ENCODE measurements at regions not wholly inside any gene's neighbourhood (a gene's known extent, or its start where the extent isn't known, plus 50 kb on each side); places are given as distances from the start of the nearest gene placed in this dataset.
"Not testable (repeated sequence)": the region's sequence is repeated elsewhere in the genome, so short reads cannot be mapped to it uniquely, and the experiment has no call there.

GRCh38 chr17:77527836-77528505 is 387.2 kb downstream of the SEC14L1 start:
- H3K27me3 ChIP-seq (ENCODE audit: control insufficient read depth in 5 of 5, insufficient read depth in 4 of 5, low read length in 5 of 5) = peaks cover 17 to 30% (median 23%) of the 10 kb centered on the region in 5 donors
- H3K9me3 ChIP-seq (ENCODE audit: control insufficient read depth in 5 of 5, low read length in 5 of 5) = no peaks in the 10 kb centered on the region
- H3K27ac ChIP-seq (ENCODE audit: low read depth, low read length) = no peak overlapping the region
- H3K4me3 ChIP-seq (ENCODE audit: low read depth in 1 of 5, low read length in 5 of 5) = no peak overlapping the region
- H3K9ac ChIP-seq (ENCODE audit: low read length in 5 of 5) = no peak overlapping the region
- H3K4me1 ChIP-seq (ENCODE audit: control insufficient read depth in 5 of 5, insufficient read depth in 5 of 5, low read length in 5 of 5) = peaks cover 0 to 8% (median 3%) of the 10 kb centered on the region in 5 donors
- no peaks in the 10 kb centered on the region for H3K36me3 ChIP-seq (ENCODE audit: control insufficient read depth in 5 of 5, insufficient read depth in 5 of 5, low read length in 5 of 5)

GRCh38 chr17:77528516-77529327 is 388.0 kb downstream of the SEC14L1 start:
- H3K36me3 ChIP-seq (ENCODE audit: control insufficient read depth in 5 of 5, insufficient read depth in 5 of 5, low read length in 5 of 5) = no peaks in the 10 kb centered on the region
- H3K9ac ChIP-seq (ENCODE audit: low read length in 5 of 5) = no peak overlapping the region
- H3K27me3 ChIP-seq (ENCODE audit: control insufficient read depth in 5 of 5, insufficient read depth in 4 of 5, low read length in 5 of 5) = peaks cover 17 to 30% (median 23%) of the 10 kb centered on the region in 5 donors
- peaks cover 0 to 8% (median 3%) of the 10 kb centered on the region in 5 donors for H3K4me1 ChIP-seq (ENCODE audit: control insufficient read depth in 5 of 5, insufficient read depth in 5 of 5, low read length in 5 of 5)
- H3K4me3 ChIP-seq (ENCODE audit: low read depth in 1 of 5, low read length in 5 of 5) = peak overlapping the region in 1 of 5 donors; percentile 9
- no peaks in the 10 kb centered on the region for H3K9me3 ChIP-seq (ENCODE audit: control insufficient read depth in 5 of 5, low read length in 5 of 5)
- no peak overlapping the region for H3K27ac ChIP-seq (ENCODE audit: low read depth, low read length)

GRCh38 chr17:77529328-77529650 is 388.5 kb downstream of the SEC14L1 start:
- no peak overlapping the region for H3K27ac ChIP-seq (ENCODE audit: low read depth, low read length)
- no peaks in the 10 kb centered on the region for H3K36me3 ChIP-seq (ENCODE audit: control insufficient read depth in 5 of 5, insufficient read depth in 5 of 5, low read length in 5 of 5)
- H3K4me1 ChIP-seq (ENCODE audit: control insufficient read depth in 5 of 5, insufficient read depth in 5 of 5, low read length in 5 of 5) = peaks cover 0 to 8% (median 3%) of the 10 kb centered on the region in 5 donors
- H3K4me3 ChIP-seq (ENCODE audit: low read depth in 1 of 5, low read length in 5 of 5) = no peak overlapping the region
- no peak overlapping the region for H3K9ac ChIP-seq (ENCODE audit: low read length in 5 of 5)
- H3K9me3 ChIP-seq (ENCODE audit: control insufficient read depth in 5 of 5, low read length in 5 of 5) = peaks cover 0 to 4% (median 0%) of the 10 kb centered on the region in 5 donors
- peaks cover 17 to 30% (median 23%) of the 10 kb centered on the region in 5 donors for H3K27me3 ChIP-seq (ENCODE audit: control insufficient read depth in 5 of 5, insufficient read depth in 4 of 5, low read length in 5 of 5)

- H3K27ac ChIP-seq (ENCODE audit: low read depth, low read length) = no peak overlapping the region
- H3K27me3 ChIP-seq (ENCODE audit: control insufficient read depth in 5 of 5, insufficient read depth in 4 of 5, low read length in 5 of 5) = peaks cover 14 to 30% (median 25%) of the 10 kb centered on the region in 5 donors
- no peak overlapping the region for H3K9ac ChIP-seq (ENCODE audit: low read length in 5 of 5)
- peaks cover 0 to 8% (median 3%) of the 10 kb centered on the region in 5 donors for H3K4me1 ChIP-seq (ENCODE audit: control insufficient read depth in 5 of 5, insufficient read depth in 5 of 5, low read length in 5 of 5)
- H3K36me3 ChIP-seq (ENCODE audit: control insufficient read depth in 5 of 5, insufficient read depth in 5 of 5, low read length in 5 of 5) = no peaks in the 10 kb centered on the region
- H3K9me3 ChIP-seq (ENCODE audit: control insufficient read depth in 5 of 5, low read length in 5 of 5) = peaks cover 0 to 4% (median 0%) of the 10 kb centered on the region in 5 donors
- H3K4me3 ChIP-seq (ENCODE audit: low read depth in 1 of 5, low read length in 5 of 5) = no peak overlapping the region
Measured at GRCh38 chr17:77530591-77530990, 389.8 kb downstream of the SEC14L1 start.

- Histone ChIP-seq H3K4me1 (ENCODE audit: control insufficient read depth in 5 of 5, insufficient read depth in 5 of 5, low read length in 5 of 5) (peaks cover 0 to 8% (median 3%) of the 10 kb centered on the region in 5 donors), H3K27ac (ENCODE audit: low read depth, low read length) (no peak overlapping the region), H3K4me3 (ENCODE audit: low read depth in 1 of 5, low read length in 5 of 5) (no peak overlapping the region), H3K27me3 (ENCODE audit: control insufficient read depth in 5 of 5, insufficient read depth in 4 of 5, low read length in 5 of 5) (peaks cover 14 to 30% (median 28%) of the 10 kb centered on the region in 5 donors), H3K36me3 (ENCODE audit: control insufficient read depth in 5 of 5, insufficient read depth in 5 of 5, low read length in 5 of 5) (no peaks in the 10 kb centered on the region), H3K9me3 (ENCODE audit: control insufficient read depth in 5 of 5, low read length in 5 of 5) (peaks cover 0 to 4% (median 0%) of the 10 kb centered on the region in 5 donors), H3K9ac (ENCODE audit: low read length in 5 of 5) (no peak overlapping the region)
Measured at GRCh38 chr17:77531002-77531401, 390.2 kb downstream of the SEC14L1 start.

- Histone ChIP-seq H3K36me3 (ENCODE audit: control insufficient read depth in 5 of 5, insufficient read depth in 5 of 5, low read length in 5 of 5) (no peaks in the 10 kb centered on the region), H3K9me3 (ENCODE audit: control insufficient read depth in 5 of 5, low read length in 5 of 5) (peaks cover 0 to 4% (median 0%) of the 10 kb centered on the region in 5 donors), H3K9ac (ENCODE audit: low read length in 5 of 5) (no peak overlapping the region), H3K27ac (ENCODE audit: low read depth, low read length) (no peak overlapping the region), H3K27me3 (ENCODE audit: control insufficient read depth in 5 of 5, insufficient read depth in 4 of 5, low read length in 5 of 5) (peaks cover 14 to 30% (median 27%) of the 10 kb centered on the region in 5 donors), H3K4me3 (ENCODE audit: low read depth in 1 of 5, low read length in 5 of 5) (no peak overlapping the region), H3K4me1 (ENCODE audit: control insufficient read depth in 5 of 5, insufficient read depth in 5 of 5, low read length in 5 of 5) (peaks cover 0 to 8% (median 3%) of the 10 kb centered on the region in 5 donors)
Measured at GRCh38 chr17:77531641-77532040, 390.9 kb downstream of the SEC14L1 start.

GRCh38 chr17:77533697-77534096 is 392.9 kb downstream of the SEC14L1 start:
- not testable (repeated sequence) for H3K9ac ChIP-seq (ENCODE audit: low read length in 5 of 5); H3K4me3 ChIP-seq (ENCODE audit: low read depth in 1 of 5, low read length in 5 of 5); H3K36me3 ChIP-seq (ENCODE audit: control insufficient read depth in 5 of 5, insufficient read depth in 5 of 5, low read length in 5 of 5); H3K9me3 ChIP-seq (ENCODE audit: control insufficient read depth in 5 of 5, low read length in 5 of 5); H3K27ac ChIP-seq (ENCODE audit: low read depth, low read length); H3K4me1 ChIP-seq (ENCODE audit: control insufficient read depth in 5 of 5, insufficient read depth in 5 of 5, low read length in 5 of 5)
- peaks cover 10 to 24% (median 11%) of the 10 kb centered on the region in 5 donors for H3K27me3 ChIP-seq (ENCODE audit: control insufficient read depth in 5 of 5, insufficient read depth in 4 of 5, low read length in 5 of 5)

GRCh38 chr17:77534137-77534536 is 393.4 kb downstream of the SEC14L1 start:
- H3K27ac ChIP-seq (ENCODE audit: low read depth, low read length) = no peak overlapping the region
- peaks cover 0 to 4% (median 0%) of the 10 kb centered on the region in 5 donors for H3K9me3 ChIP-seq (ENCODE audit: control insufficient read depth in 5 of 5, low read length in 5 of 5)
- no peaks in the 10 kb centered on the region for H3K36me3 ChIP-seq (ENCODE audit: control insufficient read depth in 5 of 5, insufficient read depth in 5 of 5, low read length in 5 of 5)
- H3K9ac ChIP-seq (ENCODE audit: low read length in 5 of 5) = no peak overlapping the region
- H3K27me3 ChIP-seq (ENCODE audit: control insufficient read depth in 5 of 5, insufficient read depth in 4 of 5, low read length in 5 of 5) = peaks cover 6 to 20% (median 6%) of the 10 kb centered on the region in 5 donors
- peaks cover 0 to under 1% (median 0%) of the 10 kb centered on the region in 5 donors for H3K4me1 ChIP-seq (ENCODE audit: control insufficient read depth in 5 of 5, insufficient read depth in 5 of 5, low read length in 5 of 5)
- no peak overlapping the region for H3K4me3 ChIP-seq (ENCODE audit: low read depth in 1 of 5, low read length in 5 of 5)

GRCh38 chr17:77535435-77535834 is 394.7 kb downstream of the SEC14L1 start:
- H3K4me3 ChIP-seq (ENCODE audit: low read depth in 1 of 5, low read length in 5 of 5) = no peak overlapping the region

GRCh38 chr17:77535892-77536291 is 395.1 kb downstream of the SEC14L1 start:
- peaks cover 6 to 24% (median 9%) of the 10 kb centered on the region in 5 donors for H3K27me3 ChIP-seq (ENCODE audit: control insufficient read depth in 5 of 5, insufficient read depth in 4 of 5, low read length in 5 of 5)
- no peak overlapping the region for H3K27ac ChIP-seq (ENCODE audit: low read depth, low read length)
- no peaks in the 10 kb centered on the region for H3K4me1 ChIP-seq (ENCODE audit: control insufficient read depth in 5 of 5, insufficient read depth in 5 of 5, low read length in 5 of 5)
- no peak overlapping the region for H3K9ac ChIP-seq (ENCODE audit: low read length in 5 of 5)
- H3K36me3 ChIP-seq (ENCODE audit: control insufficient read depth in 5 of 5, insufficient read depth in 5 of 5, low read length in 5 of 5) = no peaks in the 10 kb centered on the region
- H3K4me3 ChIP-seq (ENCODE audit: low read depth in 1 of 5, low read length in 5 of 5) = no peak overlapping the region
- peaks cover 0 to 4% (median 0%) of the 10 kb centered on the region in 5 donors for H3K9me3 ChIP-seq (ENCODE audit: control insufficient read depth in 5 of 5, low read length in 5 of 5)

More at GRCh38 chr17:77535435-77535834, 394.7 kb downstream of the SEC14L1 start:
- Histone ChIP-seq H3K27me3 (ENCODE audit: control insufficient read depth in 5 of 5, insufficient read depth in 4 of 5, low read length in 5 of 5) (peaks cover 4 to 20% (median 4%) of the 10 kb centered on the region in 5 donors), H3K9ac (ENCODE audit: low read length in 5 of 5) (no peak overlapping the region), H3K27ac (ENCODE audit: low read depth, low read length) (no peak overlapping the region), H3K4me1 (ENCODE audit: control insufficient read depth in 5 of 5, insufficient read depth in 5 of 5, low read length in 5 of 5) (no peaks in the 10 kb centered on the region), H3K36me3 (ENCODE audit: control insufficient read depth in 5 of 5, insufficient read depth in 5 of 5, low read length in 5 of 5) (no peaks in the 10 kb centered on the region), H3K9me3 (ENCODE audit: control insufficient read depth in 5 of 5, low read length in 5 of 5) (peaks cover 0 to 4% (median 0%) of the 10 kb centered on the region in 5 donors)
